GM10248 (cell line): ENCODE measurements at regions not wholly inside any gene's neighbourhood (a gene's known extent, or its start where the extent isn't known, plus 50 kb on each side); places are given as distances from the start of the nearest gene placed in this dataset.

Experiments
- CTCF ChIA-PET: fragments of 300-600 bp; sonication (Branson Sonifier 250); formaldehyde crosslinking; extraction: SDS; loops from one replicate; lab custom pipeline; 2021; ENCODE audit warnings: antibody characterized with exemption; lab: Yijun Ruan, JAX
- POLR2A ChIA-PET: fragments of 350-650 bp; sonication (Branson Sonifier 250); formaldehyde crosslinking; extraction: SDS; loops from one replicate; lab custom pipeline; 2020; ENCODE audit warnings: antibody characterized with exemption; lab: Yijun Ruan, JAX
- DNase-seq: peaks from one replicate; pipeline ENCODE4 v3.0.0; 2012; ENCODE audit errors: extremely low spot score
- TF ChIP-seq, protein P1 (sequence below): IDR thresholded peaks from 2 replicates; pipeline ENCODE4 v1.5.1; 2012; ENCODE audit warnings: mild to moderate bottlenecking, low read depth; ENCODE audit errors: extremely low read depth, missing control alignments, control extremely low read depth

DNA sequence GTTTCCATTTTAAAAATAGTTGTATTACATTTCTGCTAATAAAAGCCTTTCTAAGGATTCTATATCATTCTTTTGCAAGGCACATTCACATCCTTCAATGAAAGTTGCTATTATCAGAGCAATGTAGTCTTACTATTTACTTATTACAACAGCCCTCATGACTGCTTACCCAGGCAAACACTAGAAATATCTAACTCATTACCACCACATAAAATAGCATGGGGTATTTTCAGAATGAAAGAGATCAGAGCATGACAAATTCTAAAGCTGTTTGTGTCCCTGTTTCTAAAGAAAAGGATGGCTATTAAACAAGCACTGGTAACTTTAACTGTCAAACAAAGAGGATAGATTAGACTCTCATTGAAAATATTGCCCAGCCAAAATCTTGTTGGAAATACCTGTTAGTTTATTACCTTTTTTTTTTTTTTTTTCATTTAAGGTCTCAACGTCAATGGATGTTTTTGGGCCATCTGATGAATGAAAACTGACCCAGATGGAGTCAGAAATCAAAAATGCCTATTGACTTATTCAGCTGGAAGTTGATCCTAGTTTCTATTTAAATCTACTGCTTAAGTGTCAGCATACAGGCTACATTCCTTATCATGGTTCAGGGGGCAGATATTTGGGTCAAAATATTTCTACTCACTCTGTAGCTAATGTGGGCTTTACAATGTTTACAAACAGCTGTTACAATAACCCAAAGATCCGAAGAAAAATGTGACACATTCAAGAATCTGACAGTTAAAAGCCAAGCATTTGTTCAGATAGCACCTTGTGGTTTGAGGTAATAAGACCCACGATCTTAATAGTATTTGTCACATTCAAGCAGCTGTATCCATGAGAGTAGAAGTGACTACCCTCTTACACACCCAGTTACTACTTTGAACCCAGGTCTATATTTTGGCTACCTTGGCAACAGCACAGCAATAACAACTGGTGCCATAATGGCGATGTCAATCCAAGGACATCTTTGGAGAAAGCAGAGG is 554.8 kb upstream of the MEF2C start:
- no peak for DNase-seq
- TF ChIP-seq, protein P1, sequence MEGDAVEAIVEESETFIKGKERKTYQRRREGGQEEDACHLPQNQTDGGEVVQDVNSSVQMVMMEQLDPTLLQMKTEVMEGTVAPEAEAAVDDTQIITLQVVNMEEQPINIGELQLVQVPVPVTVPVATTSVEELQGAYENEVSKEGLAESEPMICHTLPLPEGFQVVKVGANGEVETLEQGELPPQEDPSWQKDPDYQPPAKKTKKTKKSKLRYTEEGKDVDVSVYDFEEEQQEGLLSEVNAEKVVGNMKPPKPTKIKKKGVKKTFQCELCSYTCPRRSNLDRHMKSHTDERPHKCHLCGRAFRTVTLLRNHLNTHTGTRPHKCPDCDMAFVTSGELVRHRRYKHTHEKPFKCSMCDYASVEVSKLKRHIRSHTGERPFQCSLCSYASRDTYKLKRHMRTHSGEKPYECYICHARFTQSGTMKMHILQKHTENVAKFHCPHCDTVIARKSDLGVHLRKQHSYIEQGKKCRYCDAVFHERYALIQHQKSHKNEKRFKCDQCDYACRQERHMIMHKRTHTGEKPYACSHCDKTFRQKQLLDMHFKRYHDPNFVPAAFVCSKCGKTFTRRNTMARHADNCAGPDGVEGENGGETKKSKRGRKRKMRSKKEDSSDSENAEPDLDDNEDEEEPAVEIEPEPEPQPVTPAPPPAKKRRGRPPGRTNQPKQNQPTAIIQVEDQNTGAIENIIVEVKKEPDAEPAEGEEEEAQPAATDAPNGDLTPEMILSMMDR = no peak
- POLR2A ChIA-PET = no interaction called here
- CTCF ChIA-PET = interaction anchor here (1.5 to 1.9 kb wide), 3 partner anchors 9 to 15 kb away, joined by 3 to 5 read pairs (median 4); no protein-coding TSS in a partner anchor

- DNase-seq = no peak
- POLR2A ChIA-PET = no interaction called here
- TF ChIP-seq, protein P1 = no peak
- CTCF ChIA-PET = interaction anchor here (1.5 to 1.9 kb wide), 3 partner anchors 9 to 14 kb away, joined by 3 to 5 read pairs (median 4); no protein-coding TSS in a partner anchor
Observed at GRCh38 chr5:89436464-89436863, 553.5 kb upstream of the MEF2C start.

DNA sequence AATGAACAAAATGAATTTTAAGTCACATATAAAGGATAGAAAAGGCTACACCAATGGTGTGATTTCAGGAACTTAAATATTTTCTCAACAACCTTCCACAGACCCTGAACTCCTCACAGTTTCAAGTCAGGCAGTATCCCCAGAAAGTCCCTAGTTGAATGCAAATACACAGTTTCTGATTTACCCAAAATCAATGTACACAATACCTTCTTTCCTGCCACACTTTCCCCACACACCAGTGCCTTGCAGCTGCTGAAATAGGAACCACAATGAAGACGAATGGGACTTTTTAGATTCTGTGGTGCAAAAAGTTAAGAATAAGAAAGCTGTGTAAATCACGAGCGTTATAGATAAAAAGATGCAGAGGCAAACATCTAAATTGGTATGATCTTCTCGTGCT is 552.4 kb upstream of the MEF2C start:
- TF ChIP-seq, protein P1 = no peak
- CTCF ChIA-PET = interaction anchor here (0.9 to 1.4 kb wide), 2 partner anchors 17 to 33 kb away, joined by 3 to 6 read pairs; no protein-coding TSS in a partner anchor
- DNase-seq = no peak
- POLR2A ChIA-PET = interaction anchor here (0.7 kb wide), 1 partner anchor 22 kb away, joined by 3 read pairs; no protein-coding TSS in a partner anchor

DNA sequence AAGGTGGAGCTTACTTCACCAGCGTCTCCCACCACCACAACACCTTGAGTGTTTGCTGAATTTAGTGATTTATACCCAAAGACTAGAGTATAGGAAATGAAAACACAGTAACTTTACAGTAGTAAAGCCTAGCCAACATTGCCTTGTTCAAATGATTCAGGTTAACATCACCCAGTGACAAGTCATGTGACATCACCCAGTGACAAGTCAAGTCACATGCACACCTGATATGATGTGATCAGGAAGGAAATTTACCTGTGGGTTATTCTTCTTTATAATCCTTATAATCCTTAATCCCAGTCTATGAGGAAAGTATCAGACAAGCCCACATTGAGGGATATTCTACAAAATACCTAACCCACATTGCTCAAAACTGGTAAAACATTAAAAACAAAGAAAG is 545.6 kb upstream of the MEF2C start:
- ChIA-PET POLR2A (no interaction called here), CTCF (no interaction called here)
- TF ChIP-seq, protein P1 = no peak
- DNase-seq = no peak

- TF ChIP-seq, protein P1 = no peak
- no peak for DNase-seq
- ChIA-PET POLR2A (no interaction called here), CTCF (no interaction called here)
Observed at GRCh38 chr5:89425062-89425461, 542.1 kb upstream of the MEF2C start.

DNA sequence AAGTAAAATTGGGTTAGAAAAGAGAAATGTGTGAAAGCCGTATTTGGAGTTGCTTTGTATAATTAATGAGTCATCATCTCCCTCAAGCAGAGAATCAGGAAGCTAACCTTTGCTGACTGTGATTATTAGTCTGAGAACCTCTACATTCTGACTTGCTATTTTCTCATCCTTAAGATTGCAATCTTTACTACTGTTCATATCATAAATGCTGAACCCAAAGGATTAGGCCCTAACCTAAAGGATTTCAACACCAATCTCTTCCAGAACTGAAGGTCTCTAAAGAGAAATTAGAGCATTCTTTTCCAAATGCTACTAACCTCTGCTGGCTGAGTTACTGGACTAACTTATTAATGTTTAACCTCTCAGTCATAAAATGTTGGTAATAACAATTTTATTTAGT is 538.1 kb upstream of the MEF2C start:
- TF ChIP-seq, protein P1 = no peak
- ChIA-PET CTCF (no interaction called here), POLR2A (no interaction called here)
- DNase-seq = peak; percentile 13
